AG09309 (cell line): ENCODE measurements at regions not wholly inside any gene's neighbourhood (a gene's known extent, or its start where the extent isn't known, plus 50 kb on each side); places are given as distances from the start of the nearest gene placed in this dataset.
"Not testable (repeated sequence)": the region's sequence is repeated elsewhere in the genome, so short reads cannot be mapped to it uniquely, and the experiment has no call there.

ENCODE experiments used
- DNase-seq: peaks from one replicate; pipeline ENCODE4 v3.0.0-alpha.2; 2010; ENCODE audit warnings: low read depth
- H3K4me3 ChIP-seq: 2 replicates; pipeline ENCODE4 v1.5.1; 2011; ENCODE audit warnings: mild to moderate bottlenecking, low read depth, low read length, moderate library complexity; ENCODE audit not compliant: control insufficient read depth
- TF ChIP-seq, protein P1 (sequence below): IDR thresholded peaks from 2 replicates; pipeline ENCODE4 v1.5.1; 2011; ENCODE audit warnings: mild to moderate bottlenecking, low read depth, low read length, inconsistent platforms; ENCODE audit not compliant: insufficient read depth, control insufficient read depth; ENCODE audit errors: missing control alignments

GRCh38 chr12:30529489-30530269, 166.0 kb downstream of the IPO8 start:
- DNase-seq = no peak
- no peak overlapping the region for H3K4me3 ChIP-seq
- TF ChIP-seq, protein P1, sequence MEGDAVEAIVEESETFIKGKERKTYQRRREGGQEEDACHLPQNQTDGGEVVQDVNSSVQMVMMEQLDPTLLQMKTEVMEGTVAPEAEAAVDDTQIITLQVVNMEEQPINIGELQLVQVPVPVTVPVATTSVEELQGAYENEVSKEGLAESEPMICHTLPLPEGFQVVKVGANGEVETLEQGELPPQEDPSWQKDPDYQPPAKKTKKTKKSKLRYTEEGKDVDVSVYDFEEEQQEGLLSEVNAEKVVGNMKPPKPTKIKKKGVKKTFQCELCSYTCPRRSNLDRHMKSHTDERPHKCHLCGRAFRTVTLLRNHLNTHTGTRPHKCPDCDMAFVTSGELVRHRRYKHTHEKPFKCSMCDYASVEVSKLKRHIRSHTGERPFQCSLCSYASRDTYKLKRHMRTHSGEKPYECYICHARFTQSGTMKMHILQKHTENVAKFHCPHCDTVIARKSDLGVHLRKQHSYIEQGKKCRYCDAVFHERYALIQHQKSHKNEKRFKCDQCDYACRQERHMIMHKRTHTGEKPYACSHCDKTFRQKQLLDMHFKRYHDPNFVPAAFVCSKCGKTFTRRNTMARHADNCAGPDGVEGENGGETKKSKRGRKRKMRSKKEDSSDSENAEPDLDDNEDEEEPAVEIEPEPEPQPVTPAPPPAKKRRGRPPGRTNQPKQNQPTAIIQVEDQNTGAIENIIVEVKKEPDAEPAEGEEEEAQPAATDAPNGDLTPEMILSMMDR = no peak

GRCh38 chr12:30525171-30525570, 170.5 kb downstream of the IPO8 start:
- TF ChIP-seq, protein P1 = no peak
- DNase-seq = no peak
- no peak overlapping the region for H3K4me3 ChIP-seq

GRCh38 chr12:30520285-30520684, 175.4 kb downstream of the IPO8 start:
- not testable (repeated sequence) for H3K4me3 ChIP-seq, DNase-seq

- no peak for DNase-seq
- TF ChIP-seq, protein P1 = no peak
- H3K4me3 ChIP-seq = no peak overlapping the region
Measured at GRCh38 chr12:30519535-30519934, 176.1 kb downstream of the IPO8 start.

DNA sequence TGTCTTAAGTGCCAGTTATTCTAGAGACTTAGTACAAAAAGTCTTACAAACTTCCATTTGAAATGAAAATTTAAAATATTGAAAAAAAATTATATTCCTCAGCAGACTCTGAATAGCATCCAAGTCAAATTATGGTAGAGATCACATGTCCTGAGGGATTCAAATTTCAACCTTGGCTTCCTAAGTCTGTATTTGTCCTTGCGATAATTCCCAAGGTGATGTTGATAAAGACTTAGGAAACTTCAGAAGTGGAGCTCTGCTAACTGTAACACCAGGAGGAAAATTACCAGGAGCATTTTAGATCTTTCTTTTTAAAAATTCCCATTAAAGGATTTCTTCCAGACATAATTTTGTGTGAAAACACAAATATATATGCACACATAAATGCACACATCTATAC, 178.3 kb downstream of the IPO8 start:
- TF ChIP-seq, protein P1 = no peak
- no peak for DNase-seq
- H3K4me3 ChIP-seq = no peak overlapping the region

GRCh38 chr12:30515351-30515750, 180.3 kb downstream of the IPO8 start:
- TF ChIP-seq, protein P1 = no peak
- no peak for DNase-seq
- no peak overlapping the region for H3K4me3 ChIP-seq

DNA sequence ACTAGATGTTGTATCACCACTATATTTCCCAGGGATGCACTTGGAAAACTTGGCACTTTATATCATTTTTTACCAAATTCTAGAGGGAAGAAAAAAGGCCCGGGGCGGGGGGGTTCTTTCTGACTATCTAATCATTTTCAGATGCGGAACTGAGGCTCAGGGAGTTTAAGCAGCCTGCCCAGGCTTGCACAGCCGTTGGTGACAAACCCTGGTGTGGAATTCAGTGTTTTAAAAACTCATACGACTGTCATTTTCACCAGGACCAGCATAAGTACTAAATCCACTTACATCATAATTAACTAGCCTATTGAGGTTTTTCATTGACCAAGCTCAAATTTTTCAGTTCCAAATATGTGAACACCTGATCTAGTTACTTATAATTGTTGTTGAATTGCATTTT, 181.0 kb downstream of the IPO8 start:
- no peak for DNase-seq
- TF ChIP-seq, protein P1 = no peak

More for the DNA sequence above, 181.0 kb downstream of the IPO8 start:
- no peak overlapping the region for H3K4me3 ChIP-seq
